Liver (tissue), 3 donors: ENCODE measurements at regions not wholly inside any gene's neighbourhood (a gene's known extent, or its start where the extent isn't known, plus 50 kb on each side); places are given as distances from the start of the nearest gene placed in this dataset.

ENCODE experiments used
- CTCF ChIP-seq: fragments of 150-350 bp; IDR thresholded peaks from 2 replicates; pipeline ENCODE4 v1.5.1; 2017; ENCODE audit warnings: improper control_type of control experiment, low read depth, low read length; ENCODE audit not compliant: missing input control
- GABPA ChIP-seq, 2 donors: IDR thresholded peaks in 1 of 2; conservative IDR thresholded peaks in 1 of 2; 2 replicates each; pipeline ENCODE4 v1.6.1; 2016; ENCODE audit warnings: antibody characterized with exemption in 2 of 2, mild to moderate bottlenecking in 1 of 2, moderate library complexity in 1 of 2
- NR2F2 ChIP-seq: IDR thresholded peaks from 2 replicates; pipeline ENCODE4 v1.6.1; 2016; ENCODE audit warnings: antibody characterized with exemption
- donor health status: healthy.
- donor health status: healthy.

- TF ChIP-seq CTCF (no peak), GABPA (IDR thresholded peaks at IDR 0.05 in 1 of 2, conservative IDR thresholded peaks at IDR 0.05 in 1 of 2) (no peak), NR2F2 (no peak)
These were observed 237.5 kb upstream of the ANXA10 start for GRCh38 chr4:167854881-167855280.
